GM19023 (cell line): ENCODE measurements at regions not wholly inside any gene's neighbourhood (a gene's known extent, or its start where the extent isn't known, plus 50 kb on each side); places are given as distances from the start of the nearest gene placed in this dataset.

ENCODE experiments used
- ATAC-seq: cut with Tn5 transposase; IDR thresholded peaks from one replicate; pipeline ENCODE4 v1.9.1; 2021; ENCODE audit warnings: mild to moderate bottlenecking, moderate library complexity; ENCODE audit not compliant: unreplicated experiment

GRCh38 chr4:79034544-79034943 lies 95.3 kb upstream of the PAQR3 start:
- ATAC-seq: no peak

DNA sequence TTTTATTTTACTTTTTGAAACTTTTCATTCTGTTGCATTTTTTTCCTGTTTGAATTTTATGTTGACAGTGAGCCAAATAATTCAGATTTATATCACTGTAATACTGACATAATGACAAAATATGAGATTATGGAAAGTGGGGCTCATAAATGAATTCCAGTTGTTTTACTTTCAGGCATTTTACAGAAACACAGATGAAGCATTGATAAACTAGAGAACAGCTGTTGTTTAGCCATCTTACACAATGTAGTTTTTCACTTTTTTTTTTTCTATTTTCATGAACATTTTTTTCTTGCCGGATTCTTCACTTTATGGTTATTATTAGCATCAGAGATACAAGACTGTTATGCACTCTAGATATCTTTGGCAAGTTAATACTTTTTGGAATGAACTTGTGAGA lies 91.7 kb upstream of the PAQR3 start:
- no peak for ATAC-seq

DNA sequence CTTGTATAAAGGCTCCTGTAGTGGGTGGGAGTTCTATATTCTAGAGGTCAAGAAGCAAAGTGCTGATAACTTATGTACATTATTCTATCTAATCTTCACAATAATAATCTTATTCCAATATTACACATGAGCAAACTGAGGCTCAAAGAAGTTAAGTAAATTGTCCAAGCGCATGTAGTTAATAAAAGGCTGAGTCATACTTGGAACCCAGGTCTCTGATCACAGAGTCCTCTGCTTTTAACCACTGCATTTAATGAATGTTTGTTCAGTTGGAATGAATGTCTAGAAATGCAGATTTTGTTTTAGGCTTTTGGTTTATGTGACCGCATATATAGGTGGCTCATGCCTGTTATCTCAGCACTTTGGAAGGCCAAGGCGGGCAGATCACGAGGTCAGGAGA lies 88.4 kb upstream of the PAQR3 start:
- no peak for ATAC-seq

DNA sequence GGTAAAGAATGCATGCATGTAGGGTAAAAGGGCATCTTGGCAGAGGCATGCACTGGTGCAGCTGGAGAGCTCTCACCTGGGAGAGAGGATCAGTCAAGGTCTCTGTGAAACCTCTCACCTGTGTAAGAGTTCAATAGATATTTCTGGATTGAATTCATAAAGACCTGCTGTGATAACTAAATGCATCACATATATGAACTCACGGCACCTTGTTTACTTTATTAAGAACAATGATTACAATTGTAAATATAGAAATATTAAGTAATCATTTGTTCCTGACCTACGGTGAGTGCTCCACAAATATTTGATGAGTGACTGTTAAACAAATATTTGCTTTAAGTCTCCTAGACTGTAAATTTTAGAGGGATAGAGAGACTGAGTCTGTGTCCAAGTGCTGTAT lies 85.9 kb upstream of the PAQR3 start:
- no peak for ATAC-seq

- ATAC-seq: no peak
Measured at GRCh38 chr4:79023799-79024770, 84.8 kb upstream of the PAQR3 start.

- ATAC-seq: no peak
Measured at GRCh38 chr4:79022529-79022928, 83.3 kb upstream of the PAQR3 start.

DNA sequence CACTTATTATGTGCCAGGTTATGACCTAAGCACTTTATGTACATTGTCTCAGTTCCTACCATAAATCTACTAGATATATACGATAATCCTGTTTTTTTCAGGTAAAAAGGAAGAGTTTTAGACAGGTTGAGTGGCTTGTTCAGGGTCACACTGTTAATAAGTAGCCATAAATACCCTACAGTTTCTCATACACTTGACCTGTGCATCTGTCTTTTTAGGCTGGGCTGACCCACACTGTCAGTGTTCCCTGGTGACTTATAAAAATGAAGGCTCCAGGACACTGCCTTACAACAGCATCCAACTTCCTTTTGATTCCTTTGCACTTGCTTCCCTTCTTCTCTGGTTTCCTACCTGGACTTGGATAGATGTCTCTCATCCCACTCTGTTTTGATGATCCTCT lies 78.2 kb upstream of the PAQR3 start:
- ATAC-seq: no peak

DNA sequence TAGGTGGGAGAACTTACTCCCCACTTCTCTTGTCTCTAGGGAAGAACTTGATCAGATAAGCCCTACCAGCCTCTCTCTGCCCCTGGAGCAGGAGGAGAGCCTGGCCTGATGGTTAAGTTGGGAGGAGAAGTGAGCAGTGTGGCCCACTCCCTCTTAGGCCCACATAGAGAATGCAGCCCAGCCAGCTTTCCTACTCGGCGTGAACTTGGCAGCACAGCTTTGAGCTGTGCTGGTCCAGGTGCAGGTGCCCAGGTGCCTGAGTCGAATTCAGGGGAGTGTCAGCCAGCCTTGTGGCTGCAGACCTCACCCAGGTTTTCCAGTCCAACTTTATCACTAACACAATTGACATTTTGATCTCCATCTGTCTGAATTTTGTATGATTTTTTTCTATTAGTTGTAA lies 77.6 kb upstream of the PAQR3 start:
- ATAC-seq: no peak

GRCh38 chr4:79015411-79015810 lies 76.2 kb upstream of the PAQR3 start:
- no peak for ATAC-seq

GRCh38 chr4:79014230-79014629 lies 75.0 kb upstream of the PAQR3 start:
- no peak for ATAC-seq

DNA sequence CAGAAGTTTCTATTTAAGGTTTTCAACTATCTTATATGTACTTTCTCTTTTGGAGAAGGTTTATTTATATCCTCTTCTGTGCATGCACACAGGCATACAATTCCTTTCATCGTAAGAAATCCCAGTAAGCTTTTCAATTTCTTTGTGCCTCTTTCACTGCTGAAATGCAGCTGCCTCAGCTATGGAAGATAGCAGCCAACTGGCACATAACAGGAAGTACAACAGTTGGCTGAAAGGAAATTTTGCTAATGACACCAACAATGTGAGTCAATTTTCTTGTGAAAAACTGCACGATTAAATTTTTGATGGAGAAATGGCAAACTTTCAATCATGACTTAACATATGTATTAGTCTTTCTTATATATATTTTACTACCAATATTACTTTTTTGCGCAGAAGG lies 74.5 kb upstream of the PAQR3 start:
- ATAC-seq: no peak

GRCh38 chr4:78990938-78991810 lies 51.9 kb upstream of the PAQR3 start:
- no peak for ATAC-seq

DNA sequence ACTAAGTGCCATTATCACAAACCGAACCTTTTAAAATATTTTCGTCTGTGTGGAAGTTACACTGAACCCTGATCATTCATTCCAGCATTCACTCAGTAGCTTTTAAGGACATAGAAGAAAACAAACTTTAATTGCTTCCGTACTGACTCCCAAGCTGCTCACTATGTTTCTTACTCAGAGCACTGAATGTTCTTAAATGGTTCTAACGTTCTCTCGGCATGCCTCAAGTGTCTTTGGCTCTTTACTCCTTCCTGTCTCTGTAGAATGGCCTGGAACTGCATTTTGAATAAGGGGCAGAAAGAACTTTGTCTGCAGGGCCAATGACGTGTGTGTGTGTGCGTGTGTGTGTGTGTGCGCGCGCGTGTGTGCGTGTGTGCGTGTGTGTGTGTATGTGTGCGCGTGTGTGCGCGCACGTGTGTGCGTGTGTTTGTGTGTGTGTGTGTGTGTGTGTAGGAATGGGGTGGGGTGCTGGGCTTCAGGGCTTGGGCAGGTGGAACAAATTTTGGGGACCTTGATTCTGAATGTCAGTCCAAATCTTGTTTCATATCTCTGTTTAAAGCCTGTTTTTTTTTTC lies 50.5 kb upstream of the PAQR3 start:
- no peak for ATAC-seq
